ENCODE measurements at regions not wholly inside any gene's neighbourhood (a gene's known extent, or its start where the extent isn't known, plus 50 kb on each side); places are given as distances from the start of the nearest gene placed in this dataset.

DNA sequence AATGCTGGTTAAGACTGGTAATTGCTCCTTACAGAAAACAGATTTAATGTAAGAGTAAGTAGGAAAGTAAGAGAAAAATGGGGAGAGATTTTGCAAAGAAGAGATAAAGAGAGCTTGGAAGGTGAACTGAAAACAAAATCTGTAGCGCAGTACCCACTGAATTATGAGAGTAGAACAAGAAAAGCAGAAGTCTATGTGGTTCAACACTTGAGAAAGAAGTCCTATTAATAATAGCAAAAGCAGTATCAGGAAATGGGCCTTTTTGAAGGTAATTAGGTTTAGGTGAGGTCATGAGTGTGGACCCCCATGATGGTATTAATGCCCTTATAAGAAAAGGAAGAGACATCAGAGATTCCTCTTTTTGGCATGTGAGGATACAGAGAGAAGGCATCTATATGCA, 460.6 kb downstream of the CETN3 start:
- TF ChIP-seq, protein P1, sequence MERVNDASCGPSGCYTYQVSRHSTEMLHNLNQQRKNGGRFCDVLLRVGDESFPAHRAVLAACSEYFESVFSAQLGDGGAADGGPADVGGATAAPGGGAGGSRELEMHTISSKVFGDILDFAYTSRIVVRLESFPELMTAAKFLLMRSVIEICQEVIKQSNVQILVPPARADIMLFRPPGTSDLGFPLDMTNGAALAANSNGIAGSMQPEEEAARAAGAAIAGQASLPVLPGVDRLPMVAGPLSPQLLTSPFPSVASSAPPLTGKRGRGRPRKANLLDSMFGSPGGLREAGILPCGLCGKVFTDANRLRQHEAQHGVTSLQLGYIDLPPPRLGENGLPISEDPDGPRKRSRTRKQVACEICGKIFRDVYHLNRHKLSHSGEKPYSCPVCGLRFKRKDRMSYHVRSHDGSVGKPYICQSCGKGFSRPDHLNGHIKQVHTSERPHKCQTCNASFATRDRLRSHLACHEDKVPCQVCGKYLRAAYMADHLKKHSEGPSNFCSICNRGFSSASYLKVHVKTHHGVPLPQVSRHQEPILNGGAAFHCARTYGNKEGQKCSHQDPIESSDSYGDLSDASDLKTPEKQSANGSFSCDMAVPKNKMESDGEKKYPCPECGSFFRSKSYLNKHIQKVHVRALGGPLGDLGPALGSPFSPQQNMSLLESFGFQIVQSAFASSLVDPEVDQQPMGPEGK (CRISPR knock-in tag; IDR thresholded peaks at IDR 0.05; ENCODE audit: borderline replicate concordance), result no peak
- TF ChIP-seq SNAI2 (CRISPR knock-in tag; IDR thresholded peaks at IDR 0.05) (no peak), PPARA (CRISPR knock-in tag; IDR thresholded peaks at IDR 0.05; ENCODE audit: borderline replicate concordance) (no peak), RARB (CRISPR knock-in tag; IDR thresholded peaks at IDR 0.05) (no peak), ZFP30 (CRISPR knock-in tag; IDR thresholded peaks at IDR 0.05) (no peak)
- TF ChIP-seq, protein P2, sequence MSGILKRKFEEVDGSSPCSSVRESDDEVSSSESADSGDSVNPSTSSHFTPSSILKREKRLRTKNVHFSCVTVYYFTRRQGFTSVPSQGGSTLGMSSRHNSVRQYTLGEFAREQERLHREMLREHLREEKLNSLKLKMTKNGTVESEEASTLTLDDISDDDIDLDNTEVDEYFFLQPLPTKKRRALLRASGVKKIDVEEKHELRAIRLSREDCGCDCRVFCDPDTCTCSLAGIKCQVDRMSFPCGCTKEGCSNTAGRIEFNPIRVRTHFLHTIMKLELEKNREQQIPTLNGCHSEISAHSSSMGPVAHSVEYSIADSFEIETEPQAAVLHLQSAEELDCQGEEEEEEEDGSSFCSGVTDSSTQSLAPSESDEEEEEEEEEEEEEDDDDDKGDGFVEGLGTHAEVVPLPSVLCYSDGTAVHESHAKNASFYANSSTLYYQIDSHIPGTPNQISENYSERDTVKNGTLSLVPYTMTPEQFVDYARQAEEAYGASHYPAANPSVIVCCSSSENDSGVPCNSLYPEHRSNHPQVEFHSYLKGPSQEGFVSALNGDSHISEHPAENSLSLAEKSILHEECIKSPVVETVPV (CRISPR knock-in tag; IDR thresholded peaks at IDR 0.05), result no peak
